ENCODE measurements at regions not wholly inside any gene's neighbourhood (a gene's known extent, or its start where the extent isn't known, plus 50 kb on each side); places are given as distances from the start of the nearest gene placed in this dataset.

DNA sequence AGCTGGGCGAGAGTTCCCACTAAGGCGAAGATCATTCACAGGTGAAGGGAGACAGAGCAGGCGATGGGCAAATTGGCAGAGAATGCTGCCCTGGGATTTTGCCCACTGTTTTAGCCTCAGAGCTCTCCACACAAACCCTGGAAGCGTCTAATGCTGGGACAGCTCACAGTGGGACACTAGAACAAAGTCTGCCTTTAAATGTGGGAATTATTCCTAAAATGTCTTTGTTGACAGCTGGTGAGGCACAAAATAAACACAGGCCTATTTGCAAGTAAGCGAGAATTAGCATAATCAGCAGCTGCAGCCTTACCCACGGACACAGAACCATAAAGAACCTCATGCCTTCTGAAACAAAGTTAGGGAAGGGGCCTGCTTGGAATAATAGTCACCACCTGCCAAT lies 824.5 kb downstream of the AACS start:
- no peak for DNase-seq
- no peaks in the 10 kb centered on the region for H3K9me3 ChIP-seq (ENCODE audit: control insufficient read depth, low read length)
- no peaks in the 10 kb centered on the region for H3K36me3 ChIP-seq (ENCODE audit: control insufficient read depth, insufficient read depth, low read length)
- H3K4me1 ChIP-seq (ENCODE audit: control insufficient read depth, insufficient read depth, low read length, poor library complexity, severe bottlenecking) = no peaks in the 10 kb centered on the region
- no peak overlapping the region for H3K4me3 ChIP-seq (ENCODE audit: insufficient read depth, low read depth, low read length, poor library complexity, severe bottlenecking)
- no peak overlapping the region for H3K27ac ChIP-seq (ENCODE audit: insufficient read depth, low read length, poor library complexity, severe bottlenecking)
- H3K27me3 ChIP-seq (replicated peaks; ENCODE audit: control insufficient read depth, insufficient read depth, low read length, poor library complexity, severe bottlenecking) = no peaks in the 10 kb centered on the region

DNA sequence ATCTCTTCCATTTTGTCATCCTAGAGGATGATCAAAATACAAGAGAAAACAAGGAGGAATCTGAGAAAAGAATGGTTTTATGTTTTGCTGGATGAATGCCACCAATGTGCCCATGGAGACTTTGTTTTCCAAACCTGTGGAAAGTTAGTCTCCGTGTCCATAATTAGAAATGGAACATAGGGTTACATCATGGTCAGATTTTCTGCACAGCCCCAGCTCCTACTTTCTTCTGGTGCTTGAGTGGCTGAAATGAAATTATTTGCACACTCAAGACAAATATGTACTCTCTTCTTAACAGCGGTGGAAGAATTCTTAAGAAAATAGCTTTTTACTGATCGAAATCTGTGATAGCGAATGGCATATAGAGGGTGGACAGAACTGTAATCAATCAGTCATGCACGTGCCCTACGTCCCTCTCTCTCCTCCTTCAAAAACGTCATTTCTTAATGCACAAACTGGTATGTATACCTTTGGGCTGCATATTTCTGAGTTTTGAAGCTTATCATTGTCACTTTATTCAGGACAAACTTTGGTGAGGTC lies 825.2 kb downstream of the AACS start:
- H3K27ac ChIP-seq (ENCODE audit: insufficient read depth, low read length, poor library complexity, severe bottlenecking) = no peak overlapping the region

DNA sequence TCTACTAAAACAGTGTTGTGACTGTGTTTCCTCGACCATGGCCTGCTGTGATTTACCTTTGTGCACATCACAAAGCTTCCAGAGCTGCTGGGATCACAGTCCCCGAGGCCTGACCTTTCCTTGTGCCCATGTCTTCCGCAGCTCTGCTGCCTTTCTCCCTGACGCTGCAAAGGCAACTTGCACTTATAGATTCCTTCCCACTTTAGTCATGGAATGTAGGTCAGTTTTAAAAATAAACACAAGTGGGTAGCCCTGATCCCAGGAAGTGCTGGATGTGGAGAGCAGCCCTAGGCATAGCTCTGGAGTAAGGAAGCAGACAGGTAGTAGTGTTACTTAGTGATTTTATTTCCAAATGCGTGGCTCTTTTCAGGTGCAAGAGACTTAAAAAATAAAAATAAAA lies 825.7 kb downstream of the AACS start:
- Histone ChIP-seq H3K4me3 (ENCODE audit: insufficient read depth, low read depth, low read length, poor library complexity, severe bottlenecking) (no peak overlapping the region), H3K27me3 (replicated peaks; ENCODE audit: control insufficient read depth, insufficient read depth, low read length, poor library complexity, severe bottlenecking) (no peaks in the 10 kb centered on the region), H3K27ac (ENCODE audit: insufficient read depth, low read length, poor library complexity, severe bottlenecking) (no peak overlapping the region), H3K36me3 (ENCODE audit: control insufficient read depth, insufficient read depth, low read length) (no peaks in the 10 kb centered on the region), H3K9me3 (ENCODE audit: control insufficient read depth, low read length) (no peaks in the 10 kb centered on the region), H3K4me1 (ENCODE audit: control insufficient read depth, insufficient read depth, low read length, poor library complexity, severe bottlenecking) (no peaks in the 10 kb centered on the region)
- no peak for DNase-seq

More for the DNA sequence above, 825.2 kb downstream of the AACS start:
- Histone ChIP-seq H3K27me3 (replicated peaks; ENCODE audit: control insufficient read depth, insufficient read depth, low read length, poor library complexity, severe bottlenecking) (no peaks in the 10 kb centered on the region), H3K4me3 (ENCODE audit: insufficient read depth, low read depth, low read length, poor library complexity, severe bottlenecking) (no peak overlapping the region), H3K4me1 (ENCODE audit: control insufficient read depth, insufficient read depth, low read length, poor library complexity, severe bottlenecking) (no peaks in the 10 kb centered on the region), H3K9me3 (ENCODE audit: control insufficient read depth, low read length) (no peaks in the 10 kb centered on the region), H3K36me3 (ENCODE audit: control insufficient read depth, insufficient read depth, low read length) (no peaks in the 10 kb centered on the region)
- no peak for DNase-seq

DNA sequence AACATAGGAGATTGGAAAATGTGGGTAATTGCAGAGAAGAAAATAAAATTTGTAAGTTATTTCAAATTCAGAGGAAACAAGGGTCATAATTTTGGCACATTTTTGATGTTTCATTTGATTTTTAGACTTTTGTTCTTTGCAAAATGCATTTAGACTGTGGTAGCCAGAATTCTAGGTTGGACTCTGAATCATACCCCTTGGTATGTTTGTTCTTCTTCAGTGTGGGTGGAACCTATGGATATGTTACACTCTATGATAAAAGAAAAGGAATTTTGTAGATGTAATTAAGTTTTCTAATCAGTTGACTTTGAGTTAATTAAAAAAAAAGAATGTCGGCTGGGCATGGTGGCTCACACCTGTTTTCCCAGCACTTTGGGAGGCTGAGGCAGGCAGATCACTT lies 827.0 kb downstream of the AACS start:
- Histone ChIP-seq H3K4me3 (ENCODE audit: insufficient read depth, low read depth, low read length, poor library complexity, severe bottlenecking) (no peak overlapping the region), H3K9me3 (ENCODE audit: control insufficient read depth, low read length) (no peaks in the 10 kb centered on the region), H3K36me3 (ENCODE audit: control insufficient read depth, insufficient read depth, low read length) (no peaks in the 10 kb centered on the region), H3K4me1 (ENCODE audit: control insufficient read depth, insufficient read depth, low read length, poor library complexity, severe bottlenecking) (no peaks in the 10 kb centered on the region), H3K27me3 (replicated peaks; ENCODE audit: control insufficient read depth, insufficient read depth, low read length, poor library complexity, severe bottlenecking) (no peaks in the 10 kb centered on the region), H3K27ac (ENCODE audit: insufficient read depth, low read length, poor library complexity, severe bottlenecking) (no peak overlapping the region)
- no peak for DNase-seq

DNA sequence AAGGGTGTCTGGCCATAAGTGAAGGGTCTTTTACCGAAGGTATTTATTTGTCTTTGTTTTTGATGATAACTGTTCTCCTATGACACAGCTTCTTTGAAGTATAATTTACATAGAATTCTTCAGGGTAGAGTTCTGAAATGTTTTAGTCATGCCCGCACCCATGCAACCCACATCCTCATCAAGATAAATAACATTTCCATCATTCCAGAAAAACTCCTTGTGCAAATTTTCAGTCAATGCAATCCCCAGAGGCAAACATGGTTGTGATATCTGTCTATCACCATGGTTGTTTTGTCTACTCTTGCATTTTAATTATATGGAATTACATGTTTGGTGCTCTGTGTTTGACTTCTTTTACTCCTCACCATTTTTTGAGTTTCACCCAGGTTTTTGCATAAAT lies 837.8 kb downstream of the AACS start:
- Histone ChIP-seq H3K27ac (ENCODE audit: insufficient read depth, low read length, poor library complexity, severe bottlenecking) (no peak overlapping the region), H3K4me1 (ENCODE audit: control insufficient read depth, insufficient read depth, low read length, poor library complexity, severe bottlenecking) (no peaks in the 10 kb centered on the region), H3K27me3 (replicated peaks; ENCODE audit: control insufficient read depth, insufficient read depth, low read length, poor library complexity, severe bottlenecking) (no peaks in the 10 kb centered on the region), H3K9me3 (ENCODE audit: control insufficient read depth, low read length) (no peaks in the 10 kb centered on the region), H3K36me3 (ENCODE audit: control insufficient read depth, insufficient read depth, low read length) (no peaks in the 10 kb centered on the region), H3K4me3 (ENCODE audit: insufficient read depth, low read depth, low read length, poor library complexity, severe bottlenecking) (no peak overlapping the region)
- no peak for DNase-seq

DNA sequence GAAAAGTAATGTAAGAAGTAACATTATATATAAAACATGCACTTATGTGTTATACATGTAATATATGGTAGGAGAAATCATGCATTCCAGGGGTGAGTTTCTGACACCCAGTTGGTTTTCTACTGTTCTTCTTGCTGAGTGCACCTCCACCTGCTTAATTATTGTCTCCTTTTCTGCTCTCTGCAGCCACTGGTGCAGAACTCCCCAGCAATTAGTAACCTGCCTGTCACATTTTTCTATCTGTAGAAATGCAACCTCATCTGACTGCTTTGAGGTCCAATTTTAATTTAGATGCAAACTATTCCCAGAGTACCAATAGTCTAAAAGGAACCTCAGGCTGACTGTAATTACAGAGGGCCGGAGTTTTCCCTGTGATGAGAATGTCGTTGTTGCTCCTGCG lies 842.1 kb downstream of the AACS start:
- no peaks in the 10 kb centered on the region for H3K36me3 ChIP-seq (ENCODE audit: control insufficient read depth, insufficient read depth, low read length)
- H3K9me3 ChIP-seq (ENCODE audit: control insufficient read depth, low read length) = no peaks in the 10 kb centered on the region
- no peak for DNase-seq
- H3K4me1 ChIP-seq (ENCODE audit: control insufficient read depth, insufficient read depth, low read length, poor library complexity, severe bottlenecking) = no peaks in the 10 kb centered on the region
- no peaks in the 10 kb centered on the region for H3K27me3 ChIP-seq (replicated peaks; ENCODE audit: control insufficient read depth, insufficient read depth, low read length, poor library complexity, severe bottlenecking)
- no peak overlapping the region for H3K27ac ChIP-seq (ENCODE audit: insufficient read depth, low read length, poor library complexity, severe bottlenecking)
- H3K4me3 ChIP-seq (ENCODE audit: insufficient read depth, low read depth, low read length, poor library complexity, severe bottlenecking) = no peak overlapping the region

DNA sequence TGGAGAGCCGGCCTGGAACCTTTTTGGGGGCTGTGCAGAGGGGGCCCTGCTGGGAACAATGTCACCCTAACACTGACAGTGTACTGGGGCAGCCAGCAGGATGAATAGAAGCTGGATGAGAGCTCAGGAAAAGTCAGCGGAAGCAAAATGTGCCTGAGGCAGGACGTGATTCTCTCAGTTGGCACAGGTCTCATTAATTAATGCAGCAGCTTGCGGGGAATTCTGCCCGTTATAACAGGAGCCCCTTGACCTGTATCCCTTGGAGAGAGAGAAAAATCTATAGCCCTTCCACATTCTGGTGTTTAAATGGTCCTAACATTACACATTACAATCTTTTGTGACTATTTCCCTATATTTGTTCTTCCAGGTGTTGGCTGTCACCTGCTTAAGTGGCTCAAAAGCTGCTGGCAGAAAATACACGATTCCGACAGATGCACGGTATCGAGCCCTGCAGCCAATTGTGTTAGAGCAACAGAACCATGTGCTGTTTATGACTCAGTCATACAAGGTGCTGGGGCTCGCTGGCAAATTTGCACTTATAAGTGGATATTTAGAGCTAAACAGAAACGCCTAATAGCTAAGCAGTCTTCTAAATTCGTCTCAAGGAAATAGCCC lies 854.7 kb downstream of the AACS start:
- H3K36me3 ChIP-seq (ENCODE audit: control insufficient read depth, insufficient read depth, low read length) = no peaks in the 10 kb centered on the region
- H3K27ac ChIP-seq (ENCODE audit: insufficient read depth, low read length, poor library complexity, severe bottlenecking) = no peak overlapping the region
- H3K4me3 ChIP-seq (ENCODE audit: insufficient read depth, low read depth, low read length, poor library complexity, severe bottlenecking) = no peak overlapping the region
- H3K27me3 ChIP-seq (replicated peaks; ENCODE audit: control insufficient read depth, insufficient read depth, low read length, poor library complexity, severe bottlenecking) = no peaks in the 10 kb centered on the region
- no peaks in the 10 kb centered on the region for H3K4me1 ChIP-seq (ENCODE audit: control insufficient read depth, insufficient read depth, low read length, poor library complexity, severe bottlenecking)
- H3K9me3 ChIP-seq (ENCODE audit: control insufficient read depth, low read length) = no peaks in the 10 kb centered on the region
- no peak for DNase-seq

DNA sequence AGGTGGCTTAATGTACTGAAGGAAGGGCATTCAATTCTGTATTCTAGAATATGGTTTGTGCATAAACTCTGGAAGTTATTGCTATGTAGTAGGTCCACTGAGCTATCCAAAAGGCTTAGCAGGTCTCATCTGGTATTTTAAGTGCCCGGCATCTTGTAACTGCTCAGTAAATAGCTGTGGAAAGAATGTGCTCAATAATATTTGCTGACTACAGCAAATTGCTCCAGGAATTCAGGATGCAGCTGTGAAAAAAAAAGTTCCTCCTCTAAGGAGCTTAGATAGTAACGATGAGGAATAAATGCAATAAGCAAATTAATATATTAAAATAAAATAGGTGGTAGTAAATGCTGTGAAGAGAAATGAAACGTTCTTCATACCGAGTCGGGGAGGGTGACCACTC lies 857.1 kb downstream of the AACS start:
- H3K36me3 ChIP-seq (ENCODE audit: control insufficient read depth, insufficient read depth, low read length) = no peaks in the 10 kb centered on the region

DNA sequence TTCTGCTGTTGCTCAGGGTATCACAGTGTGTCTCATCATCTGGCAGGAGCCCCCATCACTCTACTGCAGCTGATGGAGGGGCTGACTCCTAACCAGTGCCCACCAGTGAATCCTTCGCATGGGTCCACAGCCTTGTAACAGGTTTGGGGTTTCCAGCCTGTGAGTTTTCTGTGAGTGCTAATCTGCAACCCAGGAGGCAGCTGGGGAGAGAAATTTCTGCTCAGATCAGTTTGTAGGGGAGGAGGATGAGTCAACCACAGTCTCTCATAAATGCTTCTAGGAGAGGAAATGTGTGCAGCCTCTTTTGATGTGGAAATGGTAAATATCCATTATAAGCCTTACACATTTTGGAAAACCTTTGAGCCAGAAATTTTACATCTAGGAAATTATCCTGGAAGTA lies 871.3 kb downstream of the AACS start:
- no peak overlapping the region for H3K27ac ChIP-seq (ENCODE audit: insufficient read depth, low read length, poor library complexity, severe bottlenecking)
- H3K36me3 ChIP-seq (ENCODE audit: control insufficient read depth, insufficient read depth, low read length) = no peaks in the 10 kb centered on the region
- no peaks in the 10 kb centered on the region for H3K9me3 ChIP-seq (ENCODE audit: control insufficient read depth, low read length)
- no peaks in the 10 kb centered on the region for H3K4me1 ChIP-seq (ENCODE audit: control insufficient read depth, insufficient read depth, low read length, poor library complexity, severe bottlenecking)
- no peaks in the 10 kb centered on the region for H3K27me3 ChIP-seq (replicated peaks; ENCODE audit: control insufficient read depth, insufficient read depth, low read length, poor library complexity, severe bottlenecking)
- DNase-seq = no peak
- H3K4me3 ChIP-seq (ENCODE audit: insufficient read depth, low read depth, low read length, poor library complexity, severe bottlenecking) = no peak overlapping the region

More for the DNA sequence above, 857.1 kb downstream of the AACS start:
- DNase-seq = no peak
- Histone ChIP-seq H3K9me3 (ENCODE audit: control insufficient read depth, low read length) (no peaks in the 10 kb centered on the region), H3K4me3 (ENCODE audit: insufficient read depth, low read depth, low read length, poor library complexity, severe bottlenecking) (no peak overlapping the region), H3K27ac (ENCODE audit: insufficient read depth, low read length, poor library complexity, severe bottlenecking) (no peak overlapping the region), H3K27me3 (replicated peaks; ENCODE audit: control insufficient read depth, insufficient read depth, low read length, poor library complexity, severe bottlenecking) (no peaks in the 10 kb centered on the region), H3K4me1 (ENCODE audit: control insufficient read depth, insufficient read depth, low read length, poor library complexity, severe bottlenecking) (no peaks in the 10 kb centered on the region)

DNA sequence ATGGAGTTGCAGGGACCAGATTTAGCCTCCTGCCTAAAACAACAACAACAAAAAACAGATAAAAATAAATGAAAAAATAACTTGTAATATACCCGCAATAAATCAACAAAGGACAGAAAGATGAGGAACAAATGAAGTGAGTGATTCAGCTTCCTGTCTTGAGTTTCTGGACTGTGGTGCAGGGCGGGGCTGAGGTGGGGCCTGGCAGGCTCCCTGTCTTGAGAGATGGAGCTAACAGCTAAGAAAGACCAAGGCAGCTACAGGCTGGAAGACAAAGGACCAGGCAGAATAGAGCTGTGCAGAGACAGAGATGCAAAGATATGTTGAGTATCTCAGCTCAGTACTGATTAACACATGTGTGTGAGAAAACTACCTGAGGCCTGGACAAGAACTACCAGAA lies 879.2 kb downstream of the AACS start:
- H3K36me3 ChIP-seq (ENCODE audit: control insufficient read depth, insufficient read depth, low read length) = no peaks in the 10 kb centered on the region
- DNase-seq = no peak
- no peak overlapping the region for H3K27ac ChIP-seq (ENCODE audit: insufficient read depth, low read length, poor library complexity, severe bottlenecking)
- H3K27me3 ChIP-seq (replicated peaks; ENCODE audit: control insufficient read depth, insufficient read depth, low read length, poor library complexity, severe bottlenecking) = no peaks in the 10 kb centered on the region
- no peak overlapping the region for H3K4me3 ChIP-seq (ENCODE audit: insufficient read depth, low read depth, low read length, poor library complexity, severe bottlenecking)
- no peaks in the 10 kb centered on the region for H3K4me1 ChIP-seq (ENCODE audit: control insufficient read depth, insufficient read depth, low read length, poor library complexity, severe bottlenecking)
- H3K9me3 ChIP-seq (ENCODE audit: control insufficient read depth, low read length) = no peaks in the 10 kb centered on the region

Measured in effector memory CD4-positive, alpha-beta T cell (primary cell).